Osteocyte (in vitro differentiated cells): ENCODE measurements at regions not wholly inside any gene's neighbourhood (a gene's known extent, or its start where the extent isn't known, plus 50 kb on each side); places are given as distances from the start of the nearest gene placed in this dataset.
"Not testable (repeated sequence)": the region's sequence is repeated elsewhere in the genome, so short reads cannot be mapped to it uniquely, and the experiment has no call there.

ENCODE experiments used
- DNase-seq: peaks from one replicate; pipeline ENCODE4 v3.0.0; 2021; ENCODE audit warnings: mixed read lengths; ENCODE audit not compliant: unreplicated experiment; ENCODE audit errors: extremely low spot score
- H3K27ac Mint-ChIP-seq: one replicate; pipeline ENCODE4 v1.8.0; 2021; ENCODE audit warnings: mild to moderate bottlenecking, mixed read lengths; ENCODE audit not compliant: unreplicated experiment
- H3K27me3 Mint-ChIP-seq: one replicate; pipeline ENCODE4 v1.8.0; 2021; ENCODE audit warnings: mixed read lengths; ENCODE audit not compliant: unreplicated experiment
- H3K36me3 Mint-ChIP-seq: one replicate; pipeline ENCODE4 v1.8.0; 2021; ENCODE audit warnings: mixed read lengths; ENCODE audit not compliant: unreplicated experiment
- H3K4me1 Mint-ChIP-seq: one replicate; pipeline ENCODE4 v1.8.0; 2021; ENCODE audit warnings: mixed read lengths; ENCODE audit not compliant: unreplicated experiment
- H3K4me3 Mint-ChIP-seq: one replicate; pipeline ENCODE4 v1.8.0; 2021; ENCODE audit warnings: mild to moderate bottlenecking, moderate library complexity, mixed read lengths; ENCODE audit not compliant: unreplicated experiment
- H3K9me3 Mint-ChIP-seq: one replicate; pipeline ENCODE4 v1.8.0; 2021; ENCODE audit warnings: mixed read lengths; ENCODE audit not compliant: unreplicated experiment
- CTCF ChIP-seq: fragments of 200-600 bp; sonication (generic); IDR thresholded peaks from 2 replicates; pipeline ENCODE4 v1.5.0; 2021; ENCODE audit warnings: antibody characterized with exemption, mild to moderate bottlenecking, moderate library complexity

GRCh38 chr14:100430571-100430970 lies 107.4 kb downstream of the SLC25A47 start:
- Mint-ChIP-seq H3K27ac (no peak overlapping the region), H3K36me3 (peaks cover 3% of the 10 kb centered on the region), H3K27me3 (no peaks in the 10 kb centered on the region), H3K4me1 (peaks cover 37% of the 10 kb centered on the region), H3K4me3 (no peak overlapping the region), H3K9me3 (no peaks in the 10 kb centered on the region)
- DNase-seq, result no peak
- TF ChIP-seq CTCF, result no peak

DNA sequence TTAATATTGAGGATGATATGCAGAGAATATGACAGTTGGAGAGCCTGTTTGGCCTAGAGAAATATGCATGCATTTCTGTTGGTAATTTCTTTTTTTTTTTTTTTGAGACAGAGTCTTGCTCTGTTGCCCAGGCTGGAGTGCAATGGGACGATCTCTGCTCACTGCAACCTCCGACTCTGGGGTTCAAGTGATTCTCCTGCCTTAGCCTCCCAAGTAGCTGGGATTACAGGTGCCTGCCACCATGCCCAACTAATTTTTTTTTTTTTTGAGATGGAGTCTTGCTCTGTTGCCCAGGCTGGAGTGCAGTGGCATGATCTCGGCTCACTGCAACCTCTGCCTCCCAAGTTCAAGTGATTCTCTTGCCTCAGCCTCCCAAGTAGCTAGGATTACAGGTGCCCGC lies 108.3 kb downstream of the SLC25A47 start:
- not testable (repeated sequence) for DNase-seq

DNA sequence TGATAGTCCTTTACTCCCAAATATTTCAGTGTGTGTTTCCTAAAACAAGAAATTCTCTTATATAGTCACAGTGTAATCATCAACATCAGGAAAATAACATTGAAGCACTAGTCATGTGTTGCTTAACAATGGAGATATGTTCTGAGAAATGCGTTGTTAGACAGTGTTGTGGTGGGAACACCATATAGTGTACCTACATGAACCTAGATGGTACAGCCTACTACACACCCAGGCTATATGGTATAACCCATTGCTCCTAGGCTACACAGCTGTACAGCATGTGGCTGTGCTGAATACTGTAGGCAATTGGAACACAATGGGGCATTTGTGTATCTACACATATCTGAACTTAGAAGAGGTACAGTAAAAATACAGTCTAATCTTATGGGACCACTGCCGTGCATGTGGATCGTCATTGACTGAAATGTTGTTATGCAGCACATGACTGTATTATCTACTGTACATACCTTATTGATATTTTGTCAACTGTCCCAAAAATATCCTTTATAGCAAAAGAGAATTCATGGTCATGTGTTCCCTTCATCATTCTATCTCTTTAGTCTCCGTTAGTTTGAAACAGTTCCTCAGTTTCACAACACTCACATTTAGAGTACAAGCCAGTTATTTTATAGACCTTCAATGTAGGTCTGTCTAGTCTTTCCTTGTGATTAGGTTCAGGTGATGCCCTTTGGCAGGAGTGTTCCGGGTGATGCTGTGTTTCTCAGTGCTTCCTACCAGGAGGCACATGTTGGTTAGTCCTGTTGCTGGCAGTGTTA lies 109.7 kb downstream of the SLC25A47 start:
- peaks cover 3% of the 10 kb centered on the region for H3K36me3 Mint-ChIP-seq
- TF ChIP-seq CTCF, result no peak
- H3K4me1 Mint-ChIP-seq, result peaks cover 43% of the 10 kb centered on the region

More for the DNA sequence above, 108.3 kb downstream of the SLC25A47 start:
- not testable (repeated sequence) for H3K9me3 Mint-ChIP-seq, H3K27ac Mint-ChIP-seq, H3K4me3 Mint-ChIP-seq, H3K27me3 Mint-ChIP-seq, H3K36me3 Mint-ChIP-seq
- H3K4me1 Mint-ChIP-seq, result peaks cover 44% of the 10 kb centered on the region

GRCh38 chr14:100433428-100433814 lies 110.3 kb downstream of the SLC25A47 start:
- H3K36me3 Mint-ChIP-seq, result peaks cover 3% of the 10 kb centered on the region
- no peaks in the 10 kb centered on the region for H3K9me3 Mint-ChIP-seq
- no peak overlapping the region for H3K4me3 Mint-ChIP-seq
- no peak for DNase-seq
- H3K27ac Mint-ChIP-seq, result no peak overlapping the region
- peaks cover 37% of the 10 kb centered on the region for H3K4me1 Mint-ChIP-seq
- no peaks in the 10 kb centered on the region for H3K27me3 Mint-ChIP-seq
- TF ChIP-seq CTCF, result no peak

More for the DNA sequence above, 109.7 kb downstream of the SLC25A47 start:
- DNase-seq, result no peak
- Mint-ChIP-seq H3K27ac (no peak overlapping the region), H3K9me3 (no peaks in the 10 kb centered on the region), H3K4me3 (no peak overlapping the region), H3K27me3 (no peaks in the 10 kb centered on the region)

DNA sequence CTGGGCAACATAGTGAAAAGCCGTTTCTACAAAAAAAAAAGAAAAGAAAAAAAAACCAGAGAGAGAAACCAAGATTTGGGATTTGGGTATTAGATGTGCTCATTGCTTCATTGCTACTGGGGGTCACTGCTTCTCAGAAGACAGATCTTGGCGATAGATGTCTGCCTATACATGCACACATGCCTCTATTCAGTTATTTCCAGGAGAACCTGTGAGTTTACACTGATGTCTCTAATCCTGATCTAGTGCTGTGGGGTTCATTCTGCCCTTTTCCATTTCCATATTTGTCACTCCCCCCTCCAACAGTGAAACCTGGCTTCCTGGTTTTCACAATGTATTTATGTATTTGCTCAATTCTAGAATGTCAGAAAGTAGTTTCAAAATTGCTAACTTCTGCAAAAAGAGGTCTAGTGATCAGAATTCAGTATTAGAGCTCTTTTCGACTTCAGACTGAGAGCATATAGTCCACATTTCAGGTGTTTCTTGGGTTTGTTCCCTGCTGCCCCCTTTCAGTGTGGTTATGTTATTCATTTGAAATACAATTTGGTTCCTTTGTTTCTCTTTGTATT lies 111.0 kb downstream of the SLC25A47 start:
- no peaks in the 10 kb centered on the region for H3K9me3 Mint-ChIP-seq
- H3K36me3 Mint-ChIP-seq, result peaks cover 2% of the 10 kb centered on the region
- no peaks in the 10 kb centered on the region for H3K27me3 Mint-ChIP-seq
- no peak overlapping the region for H3K27ac Mint-ChIP-seq
- H3K4me1 Mint-ChIP-seq, result peaks cover 31% of the 10 kb centered on the region
- no peak for TF ChIP-seq CTCF
- no peak overlapping the region for H3K4me3 Mint-ChIP-seq
- no peak for DNase-seq
